NCI-H345 treated with DMSO at 0.1 percent for 48 hours (cell line): ENCODE measurements at regions not wholly inside any gene's neighbourhood (a gene's known extent, or its start where the extent isn't known, plus 50 kb on each side); places are given as distances from the start of the nearest gene placed in this dataset.

ENCODE experiments used
- DNase-seq: peaks from one replicate; lab custom pipeline; 2025; ENCODE audit not compliant: unreplicated experiment; lab: John Stamatoyannopoulos, UW

- no peak for DNase-seq
Measured at GRCh38 chr10:47140761-47141348, 159.1 kb upstream of the GDF10 start.

- DNase-seq = no peak
Measured at GRCh38 chr10:47141349-47141748, 158.6 kb upstream of the GDF10 start.

- no peak for DNase-seq
Measured at GRCh38 chr10:47143072-47143471, 156.9 kb upstream of the GDF10 start.

- no peak for DNase-seq
Measured at GRCh38 chr10:47143473-47143872, 156.5 kb upstream of the GDF10 start.

GRCh38 chr10:47144525-47144924 lies 155.5 kb upstream of the GDF10 start:
- no peak for DNase-seq

GRCh38 chr10:47145290-47145934 lies 154.6 kb upstream of the GDF10 start:
- DNase-seq = no peak

GRCh38 chr10:47146572-47146971 lies 153.4 kb upstream of the GDF10 start:
- no peak for DNase-seq

- DNase-seq = no peak
Measured at GRCh38 chr10:47147186-47147585, 152.8 kb upstream of the GDF10 start.

- DNase-seq = no peak
Measured at GRCh38 chr10:47150581-47150980, 149.4 kb upstream of the GDF10 start.

GRCh38 chr10:47151920-47152319 lies 148.1 kb upstream of the GDF10 start:
- no peak for DNase-seq

- no peak for DNase-seq
Measured at GRCh38 chr10:47152861-47153349, 147.1 kb upstream of the GDF10 start.

GRCh38 chr10:47154762-47155161 lies 145.2 kb upstream of the GDF10 start:
- DNase-seq = no peak

GRCh38 chr10:47156873-47157272 lies 143.1 kb upstream of the GDF10 start:
- DNase-seq = no peak

GRCh38 chr10:47158116-47159071 lies 141.6 kb upstream of the GDF10 start:
- DNase-seq = no peak

GRCh38 chr10:47159361-47160260 lies 140.4 kb upstream of the GDF10 start:
- no peak for DNase-seq

- no peak for DNase-seq
Measured at GRCh38 chr10:47160261-47160908, 139.6 kb upstream of the GDF10 start.

- no peak for DNase-seq
Measured at GRCh38 chr10:47160967-47161366, 139.0 kb upstream of the GDF10 start.

GRCh38 chr10:47161465-47161864 lies 138.5 kb upstream of the GDF10 start:
- DNase-seq = no peak

GRCh38 chr10:47164126-47164799 lies 135.7 kb upstream of the GDF10 start:
- no peak for DNase-seq

- no peak for DNase-seq
Measured at GRCh38 chr10:47164800-47165128, 135.2 kb upstream of the GDF10 start.
